GM20000 (cell line): ENCODE measurements at regions not wholly inside any gene's neighbourhood (a gene's known extent, or its start where the extent isn't known, plus 50 kb on each side); places are given as distances from the start of the nearest gene placed in this dataset.
A peak's percentile ranks its signal among the peaks of the same experiment; 100 is the strongest.

Experiments used
- DNase-seq: peaks from one replicate; pipeline ENCODE4 v3.0.0; 2012; ENCODE audit warnings: low spot score
- CTCF ChIP-seq: IDR thresholded peaks from 2 replicates; pipeline ENCODE4 v1.5.1; 2012; ENCODE audit warnings: mild to moderate bottlenecking, control low read depth; ENCODE audit errors: extremely low read depth, missing control alignments

- TF ChIP-seq CTCF: no peak
- DNase-seq: no peak
Observed at GRCh38 chr7:16106869-16107268, 314.5 kb downstream of the CRPPA start.

GRCh38 chr7:16106300-16106699 lies 315.0 kb downstream of the CRPPA start:
- no peak for DNase-seq
- TF ChIP-seq CTCF: no peak

GRCh38 chr7:16099302-16099849 lies 322.0 kb downstream of the CRPPA start:
- no peak for TF ChIP-seq CTCF
- no peak for DNase-seq

GRCh38 chr7:16098585-16099179 lies 322.7 kb downstream of the CRPPA start:
- no peak for DNase-seq
- peak; percentile 22 for TF ChIP-seq CTCF

GRCh38 chr7:16098058-16098457 lies 323.3 kb downstream of the CRPPA start:
- TF ChIP-seq CTCF: no peak
- no peak for DNase-seq

GRCh38 chr7:16095171-16095950 lies 326.0 kb downstream of the CRPPA start:
- TF ChIP-seq CTCF: no peak
- DNase-seq: no peak

GRCh38 chr7:16094651-16095050 lies 326.7 kb downstream of the CRPPA start:
- no peak for DNase-seq
- no peak for TF ChIP-seq CTCF
